ENCODE measurements at regions not wholly inside any gene's neighbourhood (a gene's known extent, or its start where the extent isn't known, plus 50 kb on each side); places are given as distances from the start of the nearest gene placed in this dataset.

GRCh38 chr2:128492966-128493811, 174.5 kb upstream of the HS6ST1 start:
- DNase-seq (ENCODE audit: low read depth, low spot score): no peak

- DNase-seq (ENCODE audit: low read depth, low spot score): no peak
Observed at GRCh38 chr2:128493880-128494279, 175.2 kb upstream of the HS6ST1 start.

DNA sequence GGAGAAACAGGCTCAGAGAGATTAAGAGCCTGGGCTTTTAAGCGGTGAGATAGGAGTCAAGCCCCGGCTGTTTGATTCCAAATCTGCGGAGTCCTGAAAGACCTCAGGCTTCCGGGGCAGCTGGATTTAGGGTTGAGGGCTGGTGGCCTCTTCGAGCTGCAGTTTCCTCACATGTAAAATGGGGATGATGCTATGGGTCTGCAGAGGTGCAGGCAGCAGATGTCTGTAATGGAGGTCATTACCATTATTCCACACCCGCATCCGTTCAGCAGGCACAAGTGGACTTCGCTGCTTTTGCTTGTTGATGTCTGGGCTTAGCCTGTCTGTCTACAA, 175.6 kb upstream of the HS6ST1 start:
- DNase-seq (ENCODE audit: low read depth, low spot score): no peak

- peak; percentile 58 for DNase-seq (ENCODE audit: low read depth, low spot score)
Observed at GRCh38 chr2:128494640-128495321, 176.1 kb upstream of the HS6ST1 start.

DNA sequence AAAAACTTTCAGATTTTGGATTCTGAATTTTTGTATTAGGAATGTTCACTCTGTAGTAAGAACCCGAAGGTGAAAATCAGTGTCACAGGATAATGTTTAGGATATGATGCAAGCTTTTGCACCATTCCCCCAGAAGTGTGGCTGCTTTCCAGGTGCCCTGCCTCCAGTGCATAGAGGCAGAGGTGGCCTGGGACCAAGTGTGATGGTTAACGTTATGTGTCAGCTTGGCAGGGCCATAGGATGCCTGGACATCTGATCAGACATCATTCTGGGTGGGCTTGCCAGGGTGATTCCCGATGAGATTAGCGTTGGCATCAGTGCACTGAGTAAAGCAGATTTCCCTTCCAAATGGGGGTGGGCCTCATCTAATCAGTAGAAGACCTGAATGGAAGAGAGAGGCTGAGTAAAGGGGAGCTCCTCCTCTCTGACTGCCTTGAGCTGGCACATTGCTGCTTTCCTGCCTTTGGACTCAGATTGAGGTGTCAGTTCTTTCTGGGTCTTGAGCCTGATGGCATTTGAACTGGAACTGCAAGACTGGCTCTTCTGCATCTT, 177.4 kb upstream of the HS6ST1 start:
- DNase-seq (ENCODE audit: low read depth, low spot score): no peak

DNA sequence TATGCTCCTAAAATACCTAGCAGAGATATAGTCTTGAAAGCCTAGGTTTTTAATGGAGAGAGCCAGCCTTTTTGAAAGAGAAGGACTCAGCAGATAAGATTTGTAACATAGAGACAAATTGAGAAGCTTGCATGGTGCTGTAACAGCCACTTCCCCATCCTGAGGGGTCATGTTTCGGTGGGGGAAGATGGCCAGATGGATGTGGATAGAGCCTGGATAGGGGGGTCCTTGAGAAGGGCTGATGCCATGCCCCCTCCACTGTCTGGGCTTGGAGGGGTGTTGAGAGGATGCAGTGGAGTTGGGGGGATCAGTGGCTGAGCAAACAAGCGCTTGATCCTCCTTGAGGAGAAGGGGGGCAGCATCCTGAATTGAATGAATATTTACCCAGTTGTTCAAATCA, 178.0 kb upstream of the HS6ST1 start:
- DNase-seq (ENCODE audit: low read depth, low spot score): no peak

DNA sequence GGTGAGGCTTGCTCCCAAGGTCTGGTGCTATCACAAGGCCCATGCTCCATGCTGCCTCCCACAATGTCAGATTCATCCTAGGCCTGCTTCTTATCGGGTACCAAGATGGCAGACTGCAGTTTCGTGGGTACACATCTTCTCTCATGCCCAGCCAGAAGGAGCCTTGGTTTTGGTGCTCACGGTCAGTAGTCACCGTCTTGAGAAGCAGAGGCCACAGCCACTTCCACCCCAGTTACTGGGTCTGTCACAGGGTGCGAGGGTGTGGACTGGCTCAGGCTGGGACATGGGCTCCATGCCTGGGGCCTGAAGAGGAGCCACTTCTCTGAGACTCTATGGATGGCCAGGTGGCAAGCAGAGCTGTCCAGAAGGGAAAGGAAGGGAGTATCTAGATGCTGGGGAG, 178.8 kb upstream of the HS6ST1 start:
- no peak for DNase-seq (ENCODE audit: low read depth, low spot score)

GRCh38 chr2:128498086-128498485, 179.4 kb upstream of the HS6ST1 start:
- no peak for DNase-seq (ENCODE audit: low read depth, low spot score)

DNA sequence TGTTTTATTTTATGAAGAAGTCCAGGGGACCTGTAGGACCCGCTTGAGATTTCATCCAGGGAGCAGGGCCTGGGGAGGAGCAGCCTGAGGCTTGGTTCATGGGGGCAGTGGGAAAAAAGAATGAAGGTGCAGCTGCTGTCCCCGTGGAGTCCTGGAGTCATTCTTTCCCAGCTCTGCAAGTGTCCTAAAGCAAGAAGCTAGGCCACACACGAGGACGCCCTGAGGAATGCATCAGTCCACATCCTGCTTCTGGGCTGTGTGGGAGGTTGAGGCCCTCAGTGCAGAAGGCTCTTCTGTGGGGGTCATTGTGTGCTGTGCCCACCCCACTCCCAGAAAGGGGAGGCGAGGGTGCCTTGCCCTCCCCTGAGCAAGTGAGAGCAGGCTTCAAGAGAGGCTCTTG, 179.9 kb upstream of the HS6ST1 start:
- no peak for DNase-seq (ENCODE audit: low read depth, low spot score)

DNA sequence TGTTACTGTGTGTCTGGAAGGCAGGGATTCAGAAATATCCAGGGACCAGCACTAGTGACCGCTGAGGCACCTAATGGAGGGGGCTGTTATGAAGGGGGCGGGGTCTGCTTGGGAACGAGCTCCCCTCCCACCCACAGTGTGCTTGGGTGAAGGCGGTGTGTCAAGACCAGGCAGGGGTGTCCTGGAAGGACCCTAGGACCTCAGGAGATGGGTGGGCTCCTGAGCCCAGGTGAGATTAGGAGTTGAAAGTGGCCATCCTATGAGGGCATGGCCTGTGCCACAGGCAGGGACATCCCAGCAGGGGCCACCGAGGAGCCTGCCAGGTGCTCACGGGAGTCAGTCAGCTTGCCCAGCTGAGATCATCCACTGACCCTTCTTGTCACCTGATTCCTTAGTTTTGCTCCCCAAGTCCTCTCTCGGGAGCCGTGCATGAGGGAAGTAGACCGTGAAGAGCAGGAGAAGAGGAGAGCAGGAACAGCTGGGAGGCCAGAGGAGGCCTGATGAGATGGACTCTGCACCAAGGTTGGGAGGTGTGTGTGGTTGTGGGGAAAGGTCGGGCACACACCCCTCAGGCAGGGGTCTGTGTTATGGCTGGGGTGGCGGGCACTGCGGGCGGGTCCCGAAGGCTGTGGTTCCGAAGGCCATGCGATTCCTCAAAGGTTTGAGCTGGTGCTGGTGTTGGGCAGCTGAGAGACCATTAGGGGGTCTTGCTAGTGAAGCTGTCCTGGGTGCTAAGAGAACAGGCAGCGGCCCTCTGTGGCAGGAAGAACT, 180.9 kb upstream of the HS6ST1 start:
- no peak for DNase-seq (ENCODE audit: low read depth, low spot score)

GRCh38 chr2:128500138-128500800, 181.6 kb upstream of the HS6ST1 start:
- DNase-seq (ENCODE audit: low read depth, low spot score): peak; percentile 26

- DNase-seq (ENCODE audit: low read depth, low spot score): no peak
Observed at GRCh38 chr2:128501006-128501690, 182.5 kb upstream of the HS6ST1 start.

DNA sequence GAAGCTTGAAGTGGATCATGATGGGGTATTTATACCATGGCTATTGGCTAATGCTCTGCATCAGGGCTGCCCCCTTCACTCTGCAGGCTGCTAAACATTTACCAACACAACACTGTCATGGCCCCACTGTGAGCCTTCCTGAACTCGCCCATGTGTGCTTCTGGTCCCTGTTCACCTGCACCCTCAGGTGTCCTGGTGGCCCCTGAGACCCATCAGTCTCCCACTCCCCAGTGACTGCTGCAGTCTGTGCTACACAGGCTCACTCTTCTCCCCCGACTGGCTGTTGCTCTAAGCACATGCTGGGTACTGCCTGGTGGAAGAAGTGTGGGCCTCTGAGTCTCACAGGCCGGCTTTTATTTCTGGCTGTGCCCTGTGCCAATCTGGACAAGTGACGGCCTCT, 183.0 kb upstream of the HS6ST1 start:
- DNase-seq (ENCODE audit: low read depth, low spot score): no peak

- DNase-seq (ENCODE audit: low read depth, low spot score): no peak
Observed at GRCh38 chr2:128502200-128502599, 183.5 kb upstream of the HS6ST1 start.

- DNase-seq (ENCODE audit: low read depth, low spot score): no peak
Observed at GRCh38 chr2:128502638-128503246, 184.1 kb upstream of the HS6ST1 start.

DNA sequence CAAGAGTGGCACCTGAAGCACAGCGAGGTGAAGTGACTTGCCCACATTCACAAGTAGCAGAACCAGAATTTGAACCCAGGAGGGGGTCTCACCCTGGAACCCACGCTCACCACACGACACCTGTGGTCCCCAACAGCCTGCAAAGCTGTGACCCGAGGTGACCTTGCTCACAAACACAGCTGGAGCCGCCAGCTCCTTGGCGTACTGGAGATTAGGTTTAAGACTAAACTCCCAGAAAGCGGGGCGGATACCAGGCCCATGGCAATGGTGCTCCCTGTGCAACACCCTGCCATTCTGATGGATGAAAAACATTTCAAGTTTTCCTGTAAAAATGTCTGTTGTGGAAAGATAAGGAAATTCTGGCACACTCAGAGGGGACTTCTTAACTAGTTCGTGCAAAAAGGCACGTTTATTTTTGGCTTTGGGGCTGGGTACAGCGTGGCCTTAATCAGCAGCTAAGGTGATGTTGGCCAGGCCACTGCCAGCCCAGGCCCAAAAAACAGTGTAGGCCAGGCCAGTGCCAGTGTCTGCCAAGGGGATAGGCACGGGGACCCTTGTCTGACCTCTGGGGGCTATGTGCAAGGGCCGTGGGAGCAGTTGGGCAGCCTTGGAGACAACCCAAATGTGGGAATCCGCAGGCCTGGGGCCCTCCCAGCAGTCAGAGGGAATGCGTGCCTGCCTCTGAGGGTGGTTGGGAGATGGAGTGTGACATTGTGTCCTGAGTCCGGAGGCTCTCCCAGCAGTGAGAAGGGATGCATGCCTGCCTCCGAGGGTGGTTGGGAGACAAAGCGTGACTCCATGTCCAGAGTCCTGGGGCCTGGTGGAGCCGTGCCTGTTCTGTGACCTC, 185.0 kb upstream of the HS6ST1 start:
- no peak for DNase-seq (ENCODE audit: low read depth, low spot score)

DNA sequence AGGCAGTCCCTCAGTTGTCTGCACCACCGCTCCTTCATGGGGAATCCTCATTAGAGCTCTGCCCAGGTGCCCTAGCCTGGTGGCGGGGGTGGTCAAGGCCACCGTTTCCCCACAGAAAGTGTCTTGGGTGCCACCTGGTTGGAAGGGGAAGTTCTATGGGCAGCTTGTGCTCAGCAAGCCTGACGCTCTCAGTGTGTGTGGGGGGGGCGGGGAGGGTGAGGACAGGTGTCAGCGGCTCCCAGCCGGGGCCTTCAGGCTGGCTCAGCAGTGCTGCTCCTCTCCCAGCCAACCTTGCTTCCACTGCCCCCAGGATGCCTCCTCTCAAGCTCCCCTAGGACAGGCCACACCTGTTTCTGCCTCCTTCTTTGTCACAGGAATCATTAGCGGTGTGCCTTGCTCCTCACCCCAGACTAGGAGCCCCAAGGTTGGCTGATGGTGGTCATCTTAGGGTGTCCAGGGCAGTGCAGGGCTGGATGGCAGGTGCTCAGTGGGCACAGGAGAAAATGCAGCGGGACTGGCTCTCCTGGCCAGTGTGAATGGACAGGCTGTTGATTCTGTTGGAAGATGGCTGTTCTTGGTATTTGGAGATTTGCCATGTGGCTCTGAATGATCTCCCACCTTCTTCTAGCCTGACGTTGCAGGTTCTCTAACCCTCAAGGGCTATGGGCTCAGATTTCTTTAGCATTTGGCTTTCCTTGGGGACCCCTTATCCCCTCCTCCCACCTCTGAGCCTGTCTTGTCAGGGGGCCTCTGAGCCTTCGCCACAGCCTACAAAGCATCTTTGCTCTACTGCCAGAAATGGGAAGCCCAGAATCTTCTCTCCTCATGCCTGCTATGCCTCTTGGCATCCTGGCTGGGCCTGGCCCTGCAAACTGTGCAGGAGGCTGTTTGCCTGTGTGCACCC, 185.8 kb upstream of the HS6ST1 start:
- DNase-seq (ENCODE audit: low read depth, low spot score): no peak

- no peak for DNase-seq (ENCODE audit: low read depth, low spot score)
Observed at GRCh38 chr2:128505150-128505490, 186.5 kb upstream of the HS6ST1 start.

Measured in astrocyte of the hippocampus (primary cell).